Keratinocyte (primary cell): ENCODE measurements at regions not wholly inside any gene's neighbourhood (a gene's known extent, or its start where the extent isn't known, plus 50 kb on each side); places are given as distances from the start of the nearest gene placed in this dataset.

ENCODE experiments used
- CTCF ChIP-seq, 3 experiments: IDR thresholded peaks in 1 of 3; conservative IDR thresholded peaks in 1 of 3; optimal IDR thresholded peaks in 1 of 3; 2 replicates in 2 of 3; 3 replicates in 1 of 3; pipeline versions ENCODE3 to v1.5.1; 2011; ENCODE audit warnings: low read length in 3 of 3, mild to moderate bottlenecking in 3 of 3, moderate library complexity in 2 of 3, control low read depth in 1 of 3, inconsistent platforms in 1 of 3; ENCODE audit not compliant: insufficient read depth in 2 of 3; ENCODE audit errors: extremely low read depth in 1 of 3
- EZH2 ChIP-seq: IDR thresholded peaks from one replicate; pipeline ENCODE4 v1.6.1; 2012; ENCODE audit warnings: inconsistent platforms, mild to moderate bottlenecking, low read length, moderate library complexity

GRCh38 chr4:34202154-34202553 is 2042.2 kb downstream of the ARAP2 start:
- no peak for TF ChIP-seq CTCF (optimal IDR thresholded peaks at IDR 0.05 in 1 of 3, IDR thresholded peaks at IDR 0.05 in 1 of 3, conservative IDR thresholded peaks at IDR 0.05 in 1 of 3; ENCODE audit: extremely low read depth in 1 of 3, insufficient read depth in 2 of 3, low read length in 3 of 3)
- TF ChIP-seq EZH2, result no peak
